ENCODE measurements at regions not wholly inside any gene's neighbourhood (a gene's known extent, or its start where the extent isn't known, plus 50 kb on each side); places are given as distances from the start of the nearest gene placed in this dataset.

- TF ChIP-seq, protein P1, sequence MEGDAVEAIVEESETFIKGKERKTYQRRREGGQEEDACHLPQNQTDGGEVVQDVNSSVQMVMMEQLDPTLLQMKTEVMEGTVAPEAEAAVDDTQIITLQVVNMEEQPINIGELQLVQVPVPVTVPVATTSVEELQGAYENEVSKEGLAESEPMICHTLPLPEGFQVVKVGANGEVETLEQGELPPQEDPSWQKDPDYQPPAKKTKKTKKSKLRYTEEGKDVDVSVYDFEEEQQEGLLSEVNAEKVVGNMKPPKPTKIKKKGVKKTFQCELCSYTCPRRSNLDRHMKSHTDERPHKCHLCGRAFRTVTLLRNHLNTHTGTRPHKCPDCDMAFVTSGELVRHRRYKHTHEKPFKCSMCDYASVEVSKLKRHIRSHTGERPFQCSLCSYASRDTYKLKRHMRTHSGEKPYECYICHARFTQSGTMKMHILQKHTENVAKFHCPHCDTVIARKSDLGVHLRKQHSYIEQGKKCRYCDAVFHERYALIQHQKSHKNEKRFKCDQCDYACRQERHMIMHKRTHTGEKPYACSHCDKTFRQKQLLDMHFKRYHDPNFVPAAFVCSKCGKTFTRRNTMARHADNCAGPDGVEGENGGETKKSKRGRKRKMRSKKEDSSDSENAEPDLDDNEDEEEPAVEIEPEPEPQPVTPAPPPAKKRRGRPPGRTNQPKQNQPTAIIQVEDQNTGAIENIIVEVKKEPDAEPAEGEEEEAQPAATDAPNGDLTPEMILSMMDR (IDR thresholded peaks at IDR 0.05) = no peak
- no peak for TF ChIP-seq POLR2A (IDR thresholded peaks at IDR 0.05)
- TF ChIP-seq EP300 (IDR thresholded peaks at IDR 0.05) = no peak
Measured at GRCh38 chr3:36250191-36250590, 130.1 kb upstream of the STAC start.
